HG02885 (cell line): ENCODE measurements at regions not wholly inside any gene's neighbourhood (a gene's known extent, or its start where the extent isn't known, plus 50 kb on each side); places are given as distances from the start of the nearest gene placed in this dataset.
"Not testable (repeated sequence)": the region's sequence is repeated elsewhere in the genome, so short reads cannot be mapped to it uniquely, and the experiment has no call there.

Source experiments
- ATAC-seq: cut with Tn5 transposase; IDR thresholded peaks from one replicate; pipeline ENCODE4 v1.9.1; 2021; ENCODE audit warnings: mild to moderate bottlenecking; ENCODE audit not compliant: unreplicated experiment, poor library complexity

GRCh38 chrX:45554736-45555135 is 354.1 kb upstream of the DIPK2B start:
- no peak for ATAC-seq

GRCh38 chrX:45553417-45553816 is 352.7 kb upstream of the DIPK2B start:
- no peak for ATAC-seq

GRCh38 chrX:45546697-45547096 is 346.0 kb upstream of the DIPK2B start:
- ATAC-seq = not testable (repeated sequence)

- no peak for ATAC-seq
Measured at GRCh38 chrX:45540181-45540580, 339.5 kb upstream of the DIPK2B start.

GRCh38 chrX:45537936-45538335 is 337.3 kb upstream of the DIPK2B start:
- no peak for ATAC-seq

GRCh38 chrX:45527834-45528233 is 327.2 kb upstream of the DIPK2B start:
- ATAC-seq = no peak

- no peak for ATAC-seq
Measured at GRCh38 chrX:45524805-45525204, 324.1 kb upstream of the DIPK2B start.

- no peak for ATAC-seq
Measured at GRCh38 chrX:45524296-45524695, 323.6 kb upstream of the DIPK2B start.

- no peak for ATAC-seq
Measured at GRCh38 chrX:45518552-45518951, 317.9 kb upstream of the DIPK2B start.

GRCh38 chrX:45517090-45517973 is 316.7 kb upstream of the DIPK2B start:
- no peak for ATAC-seq

- peak; percentile 56 for ATAC-seq
Measured at GRCh38 chrX:45515262-45516215, 314.9 kb upstream of the DIPK2B start.

- ATAC-seq = no peak
Measured at GRCh38 chrX:45513042-45513441, 312.4 kb upstream of the DIPK2B start.

- no peak for ATAC-seq
Measured at GRCh38 chrX:45508454-45508853, 307.8 kb upstream of the DIPK2B start.

GRCh38 chrX:45506149-45506730 is 305.6 kb upstream of the DIPK2B start:
- no peak for ATAC-seq

- ATAC-seq = no peak
Measured at GRCh38 chrX:45505214-45505613, 304.5 kb upstream of the DIPK2B start.

- not testable (repeated sequence) for ATAC-seq
Measured at GRCh38 chrX:45503787-45504362, 303.2 kb upstream of the DIPK2B start.

- ATAC-seq = no peak
Measured at GRCh38 chrX:45502396-45502795, 301.7 kb upstream of the DIPK2B start.

- ATAC-seq = no peak
Measured at GRCh38 chrX:45497290-45497689, 296.6 kb upstream of the DIPK2B start.

GRCh38 chrX:45485719-45486118 is 285.0 kb upstream of the DIPK2B start:
- no peak for ATAC-seq

GRCh38 chrX:45479835-45480422 is 279.3 kb upstream of the DIPK2B start:
- ATAC-seq = no peak
